Cardiac fibroblast (primary cell): ENCODE measurements at regions not wholly inside any gene's neighbourhood (a gene's known extent, or its start where the extent isn't known, plus 50 kb on each side); places are given as distances from the start of the nearest gene placed in this dataset.

Source experiments
- DNase-seq, 2 donors: peaks; one replicate each; pipeline versions ENCODE4 v3.0.0 to v3.0.0-alpha.2; 2010; ENCODE audit warnings: low read depth in 2 of 2
- H3K4me3 ChIP-seq, 2 donors: replicated peaks in 1 of 2; 1 replicate in 1 of 2; 2 replicates in 1 of 2; pipeline ENCODE4 v1.5.1; 2011; ENCODE audit warnings: low read depth in 2 of 2, low read length in 2 of 2, mild to moderate bottlenecking in 2 of 2, moderate library complexity in 1 of 2
- CTCF ChIP-seq: IDR thresholded peaks from one replicate; pipeline ENCODE4 v1.5.1; 2011; ENCODE audit warnings: low read depth, mild to moderate bottlenecking, low read length, inconsistent platforms

DNA sequence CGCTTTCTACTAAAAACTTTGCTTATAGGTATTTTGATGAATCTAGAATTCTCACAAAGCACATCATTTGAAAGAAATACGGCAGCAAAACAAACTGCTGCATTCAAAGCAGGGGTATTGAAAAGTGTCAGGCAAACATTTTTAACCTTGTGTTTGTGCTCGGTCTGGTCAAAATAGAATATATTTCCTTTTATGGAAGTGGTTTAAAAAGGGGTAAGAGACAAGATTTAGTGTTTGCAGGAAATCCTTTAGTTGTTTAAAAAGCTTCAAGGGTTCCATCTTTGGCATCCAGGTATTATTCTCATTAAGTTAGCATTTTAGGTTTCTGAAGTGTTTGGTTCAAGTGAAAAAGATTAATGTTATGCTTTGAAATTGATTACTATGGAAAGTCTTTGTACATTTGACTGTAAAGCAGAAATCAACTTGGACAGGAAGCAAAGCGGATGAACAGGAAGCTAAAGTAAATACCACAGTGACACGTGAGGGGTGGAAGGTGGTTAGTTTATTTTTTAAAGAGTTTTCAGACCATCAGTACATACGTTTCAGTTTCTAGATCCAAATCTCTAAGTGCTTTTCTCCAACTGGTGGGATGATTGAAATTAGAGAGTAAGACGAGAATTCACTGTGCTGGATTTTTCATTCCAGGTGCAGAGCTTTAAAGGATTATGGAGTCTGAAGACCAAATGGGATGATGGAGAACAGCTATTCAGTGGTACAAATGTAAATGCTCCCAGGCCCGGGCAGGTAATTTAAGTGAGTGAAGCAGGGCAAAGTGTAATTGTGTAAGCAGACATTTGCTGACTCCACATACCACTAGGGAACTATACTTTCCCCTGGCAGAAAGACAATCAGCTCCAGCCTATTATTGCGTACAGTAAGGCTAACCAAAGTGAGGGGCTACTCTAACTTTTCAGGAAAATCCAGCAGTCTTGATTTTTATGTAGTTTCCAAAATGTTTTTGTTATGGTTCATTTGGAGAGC is 341.8 kb upstream of the TBL1XR1 start:
- DNase-seq: peak in 1 of 2 donors; percentile 18
- no peak for TF ChIP-seq CTCF
- no peak overlapping the region for H3K4me3 ChIP-seq

- no peak overlapping the region for H3K4me3 ChIP-seq
- no peak for TF ChIP-seq CTCF
- DNase-seq: no peak
These were observed 344.3 kb upstream of the TBL1XR1 start for GRCh38 chr3:177541541-177541940.

GRCh38 chr3:177545964-177546363 is 348.7 kb upstream of the TBL1XR1 start:
- DNase-seq: no peak
- no peak for TF ChIP-seq CTCF
- no peak overlapping the region for H3K4me3 ChIP-seq

DNA sequence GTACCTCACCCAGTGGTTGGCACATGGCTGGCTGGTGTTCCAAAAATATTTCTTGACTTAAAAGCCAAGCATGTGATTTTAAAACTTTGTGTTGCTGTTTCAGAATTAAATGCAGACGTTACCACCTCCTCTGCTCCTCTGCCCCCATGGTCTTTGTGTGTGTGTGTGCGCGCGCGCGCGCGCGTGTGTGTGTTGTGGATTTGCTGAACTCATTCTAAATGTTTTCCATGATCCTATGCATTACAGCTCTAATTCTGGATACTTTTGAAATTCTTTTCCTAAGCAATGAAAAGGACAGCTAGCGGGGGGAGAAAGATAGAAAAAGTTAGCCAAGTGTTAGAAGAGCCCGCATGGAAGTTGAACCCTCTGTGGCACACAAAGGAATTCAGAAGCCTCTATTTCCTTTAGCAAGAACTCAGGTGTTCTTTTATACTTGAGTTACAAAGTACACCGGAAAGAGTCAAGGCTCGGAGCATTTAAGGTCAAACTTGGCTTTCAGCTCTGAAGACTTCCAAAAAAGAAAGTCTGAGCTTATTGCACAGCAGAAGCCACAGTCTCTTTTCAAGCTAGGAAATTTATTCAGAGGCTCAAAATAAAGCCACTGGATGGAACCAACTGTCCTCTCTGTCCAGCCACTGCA is 350.5 kb upstream of the TBL1XR1 start:
- no peak overlapping the region for H3K4me3 ChIP-seq
- TF ChIP-seq CTCF: no peak
- DNase-seq: no peak

- DNase-seq: no peak
- no peak overlapping the region for H3K4me3 ChIP-seq
- no peak for TF ChIP-seq CTCF
These were observed 353.4 kb upstream of the TBL1XR1 start for GRCh38 chr3:177550667-177551066.

DNA sequence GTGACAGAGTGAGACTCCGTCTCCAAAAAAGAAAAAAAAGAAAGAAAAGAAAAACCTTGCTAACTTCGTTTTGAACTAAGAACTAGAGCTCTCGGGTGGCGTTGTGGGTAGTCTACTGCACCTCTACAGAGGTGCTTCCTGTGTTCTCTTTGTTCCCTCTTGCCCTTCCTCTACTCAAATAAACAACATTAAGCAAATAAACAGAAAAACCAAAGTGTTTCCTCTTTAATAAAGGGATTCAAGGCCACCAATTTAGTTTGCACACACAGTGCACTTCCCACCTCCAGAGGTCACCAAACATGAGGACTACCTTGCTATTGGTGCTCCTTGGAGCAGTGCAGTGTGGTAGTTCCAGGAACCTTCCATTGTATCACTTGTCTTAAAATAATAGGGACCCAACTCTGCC is 354.2 kb upstream of the TBL1XR1 start:
- no peak overlapping the region for H3K4me3 ChIP-seq
- no peak for DNase-seq
- TF ChIP-seq CTCF: no peak
